Common myeloid progenitor, CD34-positive (primary cell): ENCODE measurements at regions not wholly inside any gene's neighbourhood (a gene's known extent, or its start where the extent isn't known, plus 50 kb on each side); places are given as distances from the start of the nearest gene placed in this dataset.

Experiments used
- CTCF ChIA-PET: fragments of 350-600 bp; sonication (Branson Sonifier 250); formaldehyde crosslinking; loops from one replicate; lab custom pipeline; 2021; ENCODE audit warnings: antibody characterized with exemption; lab: Charles Lee
- POLR2A ChIA-PET: fragments of 350-600 bp; sonication (Branson Sonifier 250); formaldehyde crosslinking; loops from one replicate; lab custom pipeline; 2021; ENCODE audit warnings: antibody characterized with exemption; lab: Charles Lee
- DNase-seq, 3 donors: peaks; one replicate each; pipeline versions ENCODE4 v3.0.0 to v3.0.0-alpha.2; 2013
- H3K27ac ChIP-seq, 2 experiments: 1 replicate in 1 of 2; 2 replicates in 1 of 2; pipeline ENCODE4 v1.7.0; 2013; ENCODE audit warnings: inconsistent platforms in 2 of 2, low read length in 2 of 2, mild to moderate bottlenecking in 2 of 2, low read depth in 1 of 2, moderate library complexity in 1 of 2; ENCODE audit not compliant: severe bottlenecking in 2 of 2, insufficient read depth in 1 of 2, poor library complexity in 1 of 2
- H3K27me3 ChIP-seq, 5 experiments: replicated peaks in 2 of 5; 1 replicate in 3 of 5; 2 replicates in 2 of 5; pipeline versions ENCODE4 v1.6.1 to v1.7.0; 2013; ENCODE audit warnings: low read length in 4 of 5, mild to moderate bottlenecking in 2 of 5, moderate library complexity in 2 of 5, inconsistent platforms in 1 of 5; ENCODE audit not compliant: insufficient read depth in 5 of 5, control insufficient read depth in 4 of 5
- H3K36me3 ChIP-seq, 4 experiments: 1 replicate in 2 of 4; 2 replicates in 2 of 4; pipeline versions ENCODE4 v1.6.1 to v1.7.0; 2013; ENCODE audit warnings: low read length in 3 of 4, control low read depth in 1 of 4, mild to moderate bottlenecking in 1 of 4; ENCODE audit not compliant: control insufficient read depth in 4 of 4, insufficient read depth in 4 of 4
- H3K4me1 ChIP-seq, 4 experiments: 1 replicate in 3 of 4; 2 replicates in 1 of 4; pipeline versions ENCODE4 v1.6.1 to v1.7.1; 2013; ENCODE audit warnings: low read length in 3 of 4, mild to moderate bottlenecking in 3 of 4, control low read depth in 1 of 4, inconsistent platforms in 1 of 4, moderate library complexity in 1 of 4; ENCODE audit not compliant: control insufficient read depth in 4 of 4, insufficient read depth in 4 of 4; ENCODE audit errors: control extremely low read depth in 1 of 4
- H3K4me3 ChIP-seq, 7 experiments: 1 replicate in 4 of 7; 2 replicates in 3 of 7; pipeline versions ENCODE4 v1.5.1 to v1.7.0; 2013; ENCODE audit warnings: mild to moderate bottlenecking in 7 of 7, low read length in 6 of 7, moderate library complexity in 6 of 7, inconsistent platforms in 2 of 7, low read depth in 2 of 7, control low read depth in 1 of 7; ENCODE audit not compliant: insufficient read depth in 4 of 7, control insufficient read depth in 1 of 7; ENCODE audit errors: extremely low read depth in 1 of 7
- H3K9me3 ChIP-seq, 5 experiments: 1 replicate in 4 of 5; 2 replicates in 1 of 5; pipeline versions ENCODE4 v1.6.1 to v1.7.1; 2013; ENCODE audit warnings: low read length in 4 of 5, mild to moderate bottlenecking in 2 of 5, inconsistent platforms in 1 of 5, low read depth in 1 of 5, moderate library complexity in 1 of 5; ENCODE audit not compliant: control insufficient read depth in 4 of 5, insufficient read depth in 2 of 5; ENCODE audit errors: control extremely low read depth in 1 of 5
- WGBS: methylation state at CpG from one replicate; pipeline ENCODE4 v1.1.5; 2013; ENCODE audit not compliant: insufficient coverage; 5-methylcytosine and 5-hydroxymethylcytosine counted together

DNA sequence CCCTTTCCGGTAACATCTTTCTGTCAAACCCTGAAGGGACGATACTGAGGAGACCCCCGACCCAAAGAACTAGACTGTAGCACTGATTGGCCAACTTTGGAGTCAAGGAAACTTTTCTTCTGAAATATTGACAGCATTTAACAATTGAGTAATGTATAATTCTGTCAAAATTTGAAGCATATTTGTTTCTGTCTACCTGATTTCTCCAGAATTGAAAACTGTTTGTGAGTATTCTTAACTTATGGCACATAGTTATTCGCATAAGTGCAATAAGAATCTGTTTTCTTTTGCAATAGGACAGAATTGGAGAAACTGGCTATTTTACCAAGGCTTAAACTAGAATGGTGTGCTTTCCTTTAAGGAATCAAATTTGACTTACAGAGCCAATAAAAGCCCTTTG is 267.1 kb upstream of the FOXN3 start:
- Histone ChIP-seq H3K27me3 (no peaks in the 10 kb centered on the region), H3K4me3 (no peak overlapping the region), H3K9me3 (peaks cover 0 to 9% (median 3%) of the 10 kb centered on the region in 5 experiments), H3K4me1 (peaks cover 12 to 19% (median 14%) of the 10 kb centered on the region in 4 experiments), H3K27ac (no peak overlapping the region), H3K36me3 (no peaks in the 10 kb centered on the region)
- WGBS, result 100% methylated on average over 4 of the region's 4 CpGs
- DNase-seq, result peak in 1 of 3 donors; percentile 31
- POLR2A ChIA-PET, result no interaction called here
- CTCF ChIA-PET, result no interaction called here

DNA sequence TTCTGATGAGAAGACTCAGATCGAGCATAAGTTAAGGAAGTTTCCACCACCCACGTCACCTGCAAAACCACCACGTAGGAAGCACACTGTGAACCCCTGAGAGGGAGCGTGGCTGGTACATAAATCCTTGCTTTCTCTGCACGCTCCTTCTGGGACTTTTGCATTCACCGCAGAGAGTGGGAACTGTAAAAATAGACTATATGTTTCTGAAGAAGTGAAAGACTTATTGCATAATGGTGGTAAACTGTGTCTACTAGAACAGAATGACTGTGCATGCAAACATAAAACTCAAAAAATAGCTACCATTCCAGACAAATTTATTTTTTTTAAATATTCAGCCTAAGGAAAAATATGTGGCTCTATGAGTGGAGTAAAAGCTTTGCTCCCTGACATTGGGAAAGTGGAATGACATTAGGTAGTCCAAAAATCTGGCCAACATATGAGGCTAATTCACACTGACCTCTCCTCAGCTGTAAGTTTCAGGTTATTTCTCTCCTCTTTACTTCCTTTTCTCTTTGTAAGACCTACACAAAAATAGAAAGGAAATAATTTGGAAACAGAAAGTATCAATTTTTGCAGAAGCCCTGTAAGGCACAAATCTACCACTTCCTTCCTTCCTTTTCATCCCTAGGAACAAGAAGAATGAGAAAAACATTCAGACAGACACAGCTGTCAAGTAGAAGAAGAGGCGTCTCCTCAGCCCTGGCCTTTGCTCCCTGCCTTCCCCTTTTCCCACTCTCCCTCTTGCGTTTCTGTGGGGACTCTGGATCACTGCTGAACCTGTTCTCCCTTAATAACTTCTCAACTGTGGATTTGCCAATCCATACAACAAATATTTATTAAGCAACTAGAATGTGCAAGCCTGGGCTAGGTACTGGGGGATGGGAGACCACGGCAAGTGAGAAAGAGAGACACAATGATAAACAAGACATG is 264.3 kb upstream of the FOXN3 start:
- H3K36me3 ChIP-seq, result no peaks in the 10 kb centered on the region
- ChIA-PET CTCF (interaction anchor here (1.8 kb wide), 1 partner anchor 11 kb away, joined by 6 read pairs; no protein-coding TSS in a partner anchor), POLR2A (interaction anchor here (0.6 kb wide), 1 partner anchor 75 kb away, joined by 3 read pairs; no protein-coding TSS in a partner anchor)
- H3K27ac ChIP-seq, result no peak overlapping the region
- H3K27me3 ChIP-seq, result no peaks in the 10 kb centered on the region
- WGBS, result 16% methylated on average over 6 of the region's 9 CpGs
- H3K4me1 ChIP-seq, result peaks cover 12 to 19% (median 14%) of the 10 kb centered on the region in 4 experiments
- peaks cover 0 to 9% (median 3%) of the 10 kb centered on the region in 5 experiments for H3K9me3 ChIP-seq
- H3K4me3 ChIP-seq, result peak overlapping the region in 3 of 7 experiments; percentile 32 to 37 (median 32)
- DNase-seq, result peak in 2 of 3 donors; percentile 38 to 53

DNA sequence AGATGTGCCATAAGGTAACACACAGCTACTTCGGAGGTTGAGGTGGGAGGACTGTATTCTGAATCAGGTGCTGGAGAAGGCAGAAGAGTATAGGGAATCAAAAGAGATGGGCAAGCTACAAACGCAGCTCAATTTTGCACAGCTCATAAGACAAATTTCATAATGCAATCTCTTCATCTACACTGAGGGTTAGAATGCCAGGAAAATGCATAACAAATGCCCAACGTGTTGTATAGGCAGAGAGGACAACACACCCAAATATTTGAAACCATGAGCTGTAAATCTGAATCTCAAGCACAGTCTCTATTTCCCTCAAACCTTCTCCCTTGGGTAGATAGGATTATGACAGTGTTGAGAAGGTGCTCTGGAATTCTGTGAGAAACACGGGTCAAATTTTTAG is 263.1 kb upstream of the FOXN3 start:
- DNase-seq, result no peak
- H3K4me3 ChIP-seq, result no peak overlapping the region
- H3K27ac ChIP-seq, result no peak overlapping the region
- no peaks in the 10 kb centered on the region for H3K27me3 ChIP-seq
- H3K36me3 ChIP-seq, result no peaks in the 10 kb centered on the region
- peaks cover 0 to 9% (median 3%) of the 10 kb centered on the region in 5 experiments for H3K9me3 ChIP-seq
- 100% methylated on average over 2 of the region's 4 CpGs for WGBS
- ChIA-PET POLR2A (no interaction called here), CTCF (interaction anchor here (1.8 kb wide), 1 partner anchor 10 kb away, joined by 6 read pairs; no protein-coding TSS in a partner anchor)
- peaks cover 12 to 19% (median 15%) of the 10 kb centered on the region in 4 experiments for H3K4me1 ChIP-seq

DNA sequence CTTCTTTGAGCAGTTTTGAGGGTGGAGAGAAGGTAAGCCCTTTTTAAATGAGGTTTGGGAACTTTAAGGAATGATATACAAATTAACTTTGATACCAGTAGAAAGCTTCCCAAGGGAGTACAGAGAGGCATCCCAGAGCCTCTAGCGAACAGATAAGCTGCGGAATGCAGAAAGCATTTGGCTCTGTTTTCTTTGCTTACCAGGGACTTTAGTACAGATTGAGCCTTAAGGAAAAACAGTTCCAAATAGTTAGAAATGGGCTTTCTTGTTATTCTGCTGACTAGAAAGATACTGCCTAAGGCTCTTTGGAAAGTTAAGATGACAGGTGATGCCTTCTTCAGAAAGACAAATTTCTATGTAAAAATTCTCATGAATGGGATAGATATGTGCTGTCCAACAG is 261.7 kb upstream of the FOXN3 start:
- ChIA-PET POLR2A (no interaction called here), CTCF (interaction anchor here (0.9 kb wide), 1 partner anchor 71 kb away, joined by 3 read pairs; no protein-coding TSS in a partner anchor)
- Histone ChIP-seq H3K9me3 (peaks cover 0 to 5% (median 1%) of the 10 kb centered on the region in 5 experiments), H3K27me3 (no peaks in the 10 kb centered on the region), H3K27ac (no peak overlapping the region), H3K4me1 (peaks cover 12 to 19% (median 15%) of the 10 kb centered on the region in 4 experiments), H3K36me3 (no peaks in the 10 kb centered on the region), H3K4me3 (no peak overlapping the region)
- WGBS, result 100% methylated on average over 1 of the region's 2 CpGs
- DNase-seq, result no peak

DNA sequence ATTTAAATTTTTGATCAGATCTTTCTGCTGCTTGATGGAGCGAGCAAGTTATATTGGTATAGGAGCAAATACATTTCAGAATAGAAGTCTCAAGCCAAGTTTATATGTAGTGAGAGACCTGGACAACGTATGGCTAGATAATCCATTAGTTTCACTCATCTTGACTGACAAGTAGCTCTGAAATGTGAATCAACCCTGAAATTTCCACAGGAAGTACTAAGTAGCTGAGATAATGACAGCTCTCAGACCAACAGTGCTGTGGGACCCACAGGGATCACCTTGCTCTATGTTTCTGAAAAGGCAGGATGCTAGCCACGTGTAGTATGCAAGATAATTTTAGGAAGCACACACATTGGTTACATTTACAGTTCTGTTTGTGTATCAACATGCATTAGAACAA is 258.6 kb upstream of the FOXN3 start:
- no peaks in the 10 kb centered on the region for H3K9me3 ChIP-seq
- peaks cover 0 to 13% (median 5%) of the 10 kb centered on the region in 4 experiments for H3K4me1 ChIP-seq
- H3K27ac ChIP-seq, result no peak overlapping the region
- no peaks in the 10 kb centered on the region for H3K27me3 ChIP-seq
- ChIA-PET POLR2A (no interaction called here), CTCF (interaction anchor here (1.1 to 1.2 kb wide), 2 partner anchors 54 to 113 kb away, joined by 3 to 5 read pairs; no protein-coding TSS in a partner anchor)
- no peaks in the 10 kb centered on the region for H3K36me3 ChIP-seq
- DNase-seq, result no peak
- 33% methylated on average over 1 of the region's 3 CpGs for WGBS
- no peak overlapping the region for H3K4me3 ChIP-seq

DNA sequence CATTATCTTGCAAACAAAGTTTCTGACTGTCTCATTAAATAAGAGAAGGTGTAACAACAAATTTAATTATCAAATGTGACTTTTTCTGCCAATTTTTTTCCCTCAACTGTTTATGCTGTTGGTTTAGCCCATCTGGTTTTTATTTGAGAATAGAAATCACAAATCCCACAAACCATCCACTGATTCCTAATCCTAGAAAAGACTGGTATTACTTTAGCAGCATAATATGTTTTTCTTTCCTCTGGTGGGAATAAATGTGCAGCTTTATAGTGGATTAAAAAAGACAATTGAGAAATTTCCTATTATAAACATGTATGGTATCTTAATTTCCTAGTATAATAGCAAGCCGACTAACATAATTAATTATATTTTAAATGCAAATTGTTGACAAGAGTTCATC is 257.9 kb upstream of the FOXN3 start:
- ChIA-PET POLR2A (no interaction called here), CTCF (interaction anchor here (1.1 to 1.2 kb wide), 2 partner anchors 54 to 114 kb away, joined by 3 to 5 read pairs; no protein-coding TSS in a partner anchor)
- H3K27me3 ChIP-seq, result no peaks in the 10 kb centered on the region
- WGBS, result no CpG with 5 or more reads among the region's 1 CpG
- no peaks in the 10 kb centered on the region for H3K9me3 ChIP-seq
- H3K36me3 ChIP-seq, result no peaks in the 10 kb centered on the region
- peaks cover 0 to 10% (median 6%) of the 10 kb centered on the region in 4 experiments for H3K4me1 ChIP-seq
- no peak for DNase-seq
- H3K4me3 ChIP-seq, result no peak overlapping the region
- no peak overlapping the region for H3K27ac ChIP-seq
